Neuron (in vitro differentiated cells): ENCODE measurements at regions not wholly inside any gene's neighbourhood (a gene's known extent, or its start where the extent isn't known, plus 50 kb on each side); places are given as distances from the start of the nearest gene placed in this dataset.

Experiments
- H2AFZ ChIP-seq: one replicate; pipeline ENCODE4 v1.6.1; 2013; ENCODE audit warnings: low read depth, mild to moderate bottlenecking, inconsistent platforms, low read length, moderate library complexity
- H3K27me3 ChIP-seq: one replicate; pipeline ENCODE4 v1.6.1; 2013; ENCODE audit warnings: low read length; ENCODE audit not compliant: insufficient read depth
- H3K36me3 ChIP-seq: one replicate; pipeline ENCODE4 v1.6.1; 2013; ENCODE audit warnings: low read length; ENCODE audit not compliant: insufficient read depth
- H3K4me1 ChIP-seq: one replicate; pipeline ENCODE4 v1.6.1; 2013; ENCODE audit warnings: low read length; ENCODE audit not compliant: insufficient read depth
- H3K4me3 ChIP-seq: 2 replicates; pipeline ENCODE4 v1.5.1; 2013; ENCODE audit warnings: mild to moderate bottlenecking, low read length, moderate library complexity
- H3K9me3 ChIP-seq: one replicate; pipeline ENCODE4 v1.6.1; 2013; ENCODE audit warnings: low read length

GRCh38 chr1:172914501-172915144 is 136.1 kb downstream of the TNFSF18 start:
- Histone ChIP-seq H3K4me3 (no peak overlapping the region), H2AFZ (no peak overlapping the region), H3K36me3 (no peaks in the 10 kb centered on the region), H3K27me3 (no peaks in the 10 kb centered on the region), H3K4me1 (peaks cover 9% of the 10 kb centered on the region), H3K9me3 (peaks cover 3% of the 10 kb centered on the region)

- Histone ChIP-seq H3K36me3 (no peaks in the 10 kb centered on the region), H2AFZ (no peak overlapping the region), H3K9me3 (peaks cover 3% of the 10 kb centered on the region), H3K4me3 (no peak overlapping the region), H3K27me3 (no peaks in the 10 kb centered on the region), H3K4me1 (peaks cover 9% of the 10 kb centered on the region)
Measured at GRCh38 chr1:172915271-172915670, 135.5 kb downstream of the TNFSF18 start.

GRCh38 chr1:172916116-172916515 is 134.6 kb downstream of the TNFSF18 start:
- Histone ChIP-seq H3K4me1 (peaks cover 9% of the 10 kb centered on the region), H3K9me3 (peaks cover 3% of the 10 kb centered on the region), H2AFZ (no peak overlapping the region), H3K4me3 (no peak overlapping the region), H3K27me3 (no peaks in the 10 kb centered on the region), H3K36me3 (no peaks in the 10 kb centered on the region)

- H3K36me3 ChIP-seq: no peaks in the 10 kb centered on the region
- H3K4me3 ChIP-seq: no peak overlapping the region
- no peaks in the 10 kb centered on the region for H3K27me3 ChIP-seq
- peaks cover 9% of the 10 kb centered on the region for H3K4me1 ChIP-seq
- no peaks in the 10 kb centered on the region for H3K9me3 ChIP-seq
- H2AFZ ChIP-seq: no peak overlapping the region
Measured at GRCh38 chr1:172917972-172918371, 132.8 kb downstream of the TNFSF18 start.

GRCh38 chr1:172918478-172918877 is 132.3 kb downstream of the TNFSF18 start:
- Histone ChIP-seq H3K9me3 (no peaks in the 10 kb centered on the region), H3K4me1 (peaks cover 9% of the 10 kb centered on the region), H2AFZ (no peak overlapping the region), H3K4me3 (no peak overlapping the region), H3K27me3 (no peaks in the 10 kb centered on the region), H3K36me3 (no peaks in the 10 kb centered on the region)

- H3K4me1 ChIP-seq: no peaks in the 10 kb centered on the region
- H3K9me3 ChIP-seq: no peaks in the 10 kb centered on the region
- no peak overlapping the region for H2AFZ ChIP-seq
- H3K27me3 ChIP-seq: no peaks in the 10 kb centered on the region
- H3K36me3 ChIP-seq: no peaks in the 10 kb centered on the region
- H3K4me3 ChIP-seq: no peak overlapping the region
Measured at GRCh38 chr1:172926070-172926469, 124.7 kb downstream of the TNFSF18 start.

- H3K27me3 ChIP-seq: no peaks in the 10 kb centered on the region
- H3K9me3 ChIP-seq: no peaks in the 10 kb centered on the region
- no peak overlapping the region for H3K4me3 ChIP-seq
- H2AFZ ChIP-seq: peak overlapping the region; percentile 26
- no peaks in the 10 kb centered on the region for H3K4me1 ChIP-seq
- no peaks in the 10 kb centered on the region for H3K36me3 ChIP-seq
Measured at GRCh38 chr1:172928412-172928811, 122.3 kb downstream of the TNFSF18 start.

GRCh38 chr1:172929006-172929405 is 121.7 kb downstream of the TNFSF18 start:
- no peaks in the 10 kb centered on the region for H3K36me3 ChIP-seq
- peak overlapping the region; percentile 26 for H2AFZ ChIP-seq
- peaks cover 3% of the 10 kb centered on the region for H3K4me1 ChIP-seq
- no peak overlapping the region for H3K4me3 ChIP-seq
- no peaks in the 10 kb centered on the region for H3K27me3 ChIP-seq
- no peaks in the 10 kb centered on the region for H3K9me3 ChIP-seq

- no peaks in the 10 kb centered on the region for H3K36me3 ChIP-seq
- no peak overlapping the region for H3K4me3 ChIP-seq
- peaks cover 5% of the 10 kb centered on the region for H3K4me1 ChIP-seq
- H3K27me3 ChIP-seq: no peaks in the 10 kb centered on the region
- no peaks in the 10 kb centered on the region for H3K9me3 ChIP-seq
- no peak overlapping the region for H2AFZ ChIP-seq
Measured at GRCh38 chr1:172930142-172930541, 120.6 kb downstream of the TNFSF18 start.

- no peak overlapping the region for H2AFZ ChIP-seq
- peaks cover 5% of the 10 kb centered on the region for H3K4me1 ChIP-seq
- H3K4me3 ChIP-seq: no peak overlapping the region
- H3K9me3 ChIP-seq: no peaks in the 10 kb centered on the region
- no peaks in the 10 kb centered on the region for H3K36me3 ChIP-seq
- H3K27me3 ChIP-seq: no peaks in the 10 kb centered on the region
Measured at GRCh38 chr1:172931340-172931739, 119.4 kb downstream of the TNFSF18 start.

GRCh38 chr1:172931761-172932160 is 119.0 kb downstream of the TNFSF18 start:
- no peaks in the 10 kb centered on the region for H3K27me3 ChIP-seq
- no peak overlapping the region for H3K4me3 ChIP-seq
- no peak overlapping the region for H2AFZ ChIP-seq
- no peaks in the 10 kb centered on the region for H3K9me3 ChIP-seq
- H3K36me3 ChIP-seq: no peaks in the 10 kb centered on the region
- peaks cover 5% of the 10 kb centered on the region for H3K4me1 ChIP-seq

GRCh38 chr1:172932981-172933380 is 117.8 kb downstream of the TNFSF18 start:
- Histone ChIP-seq H3K36me3 (no peaks in the 10 kb centered on the region), H3K9me3 (no peaks in the 10 kb centered on the region), H2AFZ (no peak overlapping the region), H3K27me3 (no peaks in the 10 kb centered on the region), H3K4me3 (no peak overlapping the region), H3K4me1 (peaks cover 5% of the 10 kb centered on the region)

GRCh38 chr1:172934417-172934762 is 116.4 kb downstream of the TNFSF18 start:
- H3K4me3 ChIP-seq: no peak overlapping the region
- no peaks in the 10 kb centered on the region for H3K36me3 ChIP-seq
- H2AFZ ChIP-seq: peak overlapping the region; percentile 79
- H3K9me3 ChIP-seq: no peaks in the 10 kb centered on the region
- no peaks in the 10 kb centered on the region for H3K27me3 ChIP-seq
- H3K4me1 ChIP-seq: peaks cover 5% of the 10 kb centered on the region

GRCh38 chr1:172935062-172935592 is 115.6 kb downstream of the TNFSF18 start:
- Histone ChIP-seq H3K4me3 (no peak overlapping the region), H2AFZ (no peak overlapping the region), H3K36me3 (no peaks in the 10 kb centered on the region), H3K4me1 (peaks cover 8% of the 10 kb centered on the region), H3K27me3 (no peaks in the 10 kb centered on the region), H3K9me3 (no peaks in the 10 kb centered on the region)
